Lower leg skin (tissue), 3 donors: ENCODE measurements at regions not wholly inside any gene's neighbourhood (a gene's known extent, or its start where the extent isn't known, plus 50 kb on each side); places are given as distances from the start of the nearest gene placed in this dataset.

Experiments
- POLR2A ChIP-seq, 2 donors: fragments of 450-650 bp; IDR thresholded peaks; one replicate each; pipeline ENCODE4 v1.6.1; 2016 to 2017; ENCODE audit warnings: antibody characterized with exemption in 2 of 2, mild to moderate bottlenecking in 1 of 2, moderate library complexity in 1 of 2
- TF ChIP-seq, protein P1 (sequence below), 3 donors: fragments of 450-650 bp; IDR thresholded peaks; one replicate each; pipeline ENCODE4 v1.5.1; 2016; ENCODE audit warnings: antibody characterized with exemption in 3 of 3, mild to moderate bottlenecking in 3 of 3, moderate library complexity in 2 of 3

DNA sequence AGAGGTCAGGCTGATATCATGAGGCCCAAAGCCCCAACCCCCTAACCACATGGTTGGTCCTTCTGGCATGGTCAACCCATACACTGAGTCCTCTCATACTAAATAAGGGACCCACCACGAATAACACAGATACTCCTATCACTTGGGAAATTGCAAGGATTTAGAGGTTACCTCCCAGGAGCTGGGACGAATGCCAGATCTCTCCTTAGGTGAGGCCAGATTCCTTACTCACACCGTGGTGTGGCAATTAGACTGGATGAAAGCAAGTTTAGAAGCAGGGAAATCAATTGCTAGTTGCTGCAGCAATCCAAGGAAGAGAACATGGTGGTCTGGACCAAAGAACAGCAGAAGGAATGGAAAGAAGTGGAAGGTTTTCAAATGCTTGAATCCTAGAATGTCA is 60.1 kb downstream of the IER5 start:
- TF ChIP-seq, protein P1, sequence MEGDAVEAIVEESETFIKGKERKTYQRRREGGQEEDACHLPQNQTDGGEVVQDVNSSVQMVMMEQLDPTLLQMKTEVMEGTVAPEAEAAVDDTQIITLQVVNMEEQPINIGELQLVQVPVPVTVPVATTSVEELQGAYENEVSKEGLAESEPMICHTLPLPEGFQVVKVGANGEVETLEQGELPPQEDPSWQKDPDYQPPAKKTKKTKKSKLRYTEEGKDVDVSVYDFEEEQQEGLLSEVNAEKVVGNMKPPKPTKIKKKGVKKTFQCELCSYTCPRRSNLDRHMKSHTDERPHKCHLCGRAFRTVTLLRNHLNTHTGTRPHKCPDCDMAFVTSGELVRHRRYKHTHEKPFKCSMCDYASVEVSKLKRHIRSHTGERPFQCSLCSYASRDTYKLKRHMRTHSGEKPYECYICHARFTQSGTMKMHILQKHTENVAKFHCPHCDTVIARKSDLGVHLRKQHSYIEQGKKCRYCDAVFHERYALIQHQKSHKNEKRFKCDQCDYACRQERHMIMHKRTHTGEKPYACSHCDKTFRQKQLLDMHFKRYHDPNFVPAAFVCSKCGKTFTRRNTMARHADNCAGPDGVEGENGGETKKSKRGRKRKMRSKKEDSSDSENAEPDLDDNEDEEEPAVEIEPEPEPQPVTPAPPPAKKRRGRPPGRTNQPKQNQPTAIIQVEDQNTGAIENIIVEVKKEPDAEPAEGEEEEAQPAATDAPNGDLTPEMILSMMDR (IDR thresholded peaks at IDR 0.05) = no peak
- no peak for TF ChIP-seq POLR2A (IDR thresholded peaks at IDR 0.05)
